WTC11 (cell line): ENCODE measurements at regions not wholly inside any gene's neighbourhood (a gene's known extent, or its start where the extent isn't known, plus 50 kb on each side); places are given as distances from the start of the nearest gene placed in this dataset.

ENCODE experiments used
- JUN ChIP-seq: sonication (generic); formaldehyde crosslinking; IDR thresholded peaks from 2 replicates; pipeline ENCODE4 v1.8.0; 2023; ENCODE audit warnings: mild to moderate bottlenecking, missing genetic modification reagents
- TF ChIP-seq, protein P1 (sequence below): fragments of 200-600 bp; IDR thresholded peaks from 2 replicates; pipeline ENCODE4 v1.8.0; 2022; ENCODE audit warnings: antibody characterized with exemption

DNA sequence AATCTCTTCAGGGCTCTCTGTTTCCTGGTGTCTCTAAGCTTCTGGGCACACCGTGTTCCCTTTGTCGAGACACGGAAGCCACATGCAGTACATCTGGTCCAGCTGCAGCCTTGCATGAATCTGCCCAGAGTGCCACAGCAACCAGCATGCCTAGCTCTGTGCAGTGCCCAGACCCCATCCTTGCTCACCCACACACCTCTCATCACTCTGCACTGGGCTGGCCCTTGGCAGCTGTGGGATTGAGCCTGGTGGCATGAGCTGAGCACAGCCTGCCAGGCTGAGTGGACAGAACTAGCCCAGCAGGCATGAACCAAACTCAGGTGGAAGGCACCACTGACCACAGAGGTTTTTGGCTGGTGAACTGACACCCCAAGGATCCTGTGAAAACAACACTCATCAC, 279.9 kb downstream of the ATXN7L3B start:
- TF ChIP-seq, protein P1, sequence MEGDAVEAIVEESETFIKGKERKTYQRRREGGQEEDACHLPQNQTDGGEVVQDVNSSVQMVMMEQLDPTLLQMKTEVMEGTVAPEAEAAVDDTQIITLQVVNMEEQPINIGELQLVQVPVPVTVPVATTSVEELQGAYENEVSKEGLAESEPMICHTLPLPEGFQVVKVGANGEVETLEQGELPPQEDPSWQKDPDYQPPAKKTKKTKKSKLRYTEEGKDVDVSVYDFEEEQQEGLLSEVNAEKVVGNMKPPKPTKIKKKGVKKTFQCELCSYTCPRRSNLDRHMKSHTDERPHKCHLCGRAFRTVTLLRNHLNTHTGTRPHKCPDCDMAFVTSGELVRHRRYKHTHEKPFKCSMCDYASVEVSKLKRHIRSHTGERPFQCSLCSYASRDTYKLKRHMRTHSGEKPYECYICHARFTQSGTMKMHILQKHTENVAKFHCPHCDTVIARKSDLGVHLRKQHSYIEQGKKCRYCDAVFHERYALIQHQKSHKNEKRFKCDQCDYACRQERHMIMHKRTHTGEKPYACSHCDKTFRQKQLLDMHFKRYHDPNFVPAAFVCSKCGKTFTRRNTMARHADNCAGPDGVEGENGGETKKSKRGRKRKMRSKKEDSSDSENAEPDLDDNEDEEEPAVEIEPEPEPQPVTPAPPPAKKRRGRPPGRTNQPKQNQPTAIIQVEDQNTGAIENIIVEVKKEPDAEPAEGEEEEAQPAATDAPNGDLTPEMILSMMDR = no peak
- TF ChIP-seq JUN = no peak
